Activated naive CD4-positive, alpha-beta T cell (primary cell): ENCODE measurements at regions not wholly inside any gene's neighbourhood (a gene's known extent, or its start where the extent isn't known, plus 50 kb on each side); places are given as distances from the start of the nearest gene placed in this dataset.

Source experiments
- DNase-seq, 4 experiments: peaks; one replicate each; lab custom pipeline; 2025; lab: John Stamatoyannopoulos, UW

DNA sequence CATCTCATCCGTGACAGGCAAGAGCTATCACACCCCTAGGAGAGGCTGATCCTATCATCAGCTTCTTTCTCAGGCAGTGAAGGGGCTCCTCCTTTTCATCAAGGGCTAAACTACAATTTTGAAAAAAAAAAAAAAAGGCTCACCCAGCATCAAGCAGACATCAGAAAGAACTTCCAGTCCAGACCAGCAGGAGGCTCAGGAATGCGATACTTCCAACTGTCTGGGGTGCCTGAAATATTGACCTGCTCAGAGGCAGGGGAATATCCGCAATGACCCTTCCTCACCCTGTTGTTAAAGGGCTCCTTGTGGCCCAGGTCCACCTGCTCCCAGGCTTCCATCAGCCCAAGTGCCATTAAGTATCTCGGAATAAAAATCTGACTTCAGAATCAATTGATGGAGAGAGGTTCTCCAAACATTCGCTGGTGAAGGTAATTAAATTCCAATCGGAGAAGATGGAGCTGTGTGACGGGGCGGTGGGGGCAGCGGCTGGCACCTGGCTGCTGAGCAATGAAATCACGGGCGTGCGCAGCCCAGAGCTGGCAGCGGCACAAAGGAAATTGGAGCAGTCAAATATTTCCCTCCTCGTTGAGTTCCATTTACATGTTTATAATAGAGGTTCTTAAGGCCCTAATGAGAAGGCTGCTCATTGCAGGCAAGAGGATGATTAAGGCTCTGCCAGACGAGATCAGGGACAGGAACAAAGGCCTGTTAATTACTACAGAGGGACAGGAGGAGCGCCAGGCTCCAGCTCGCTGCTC, 69.0 kb upstream of the THY1 start:
- no peak for DNase-seq

- DNase-seq = no peak
Observed at GRCh38 chr11:119490253-119491006, 67.5 kb upstream of the THY1 start.

GRCh38 chr11:119489087-119489486, 66.1 kb upstream of the THY1 start:
- DNase-seq = no peak

DNA sequence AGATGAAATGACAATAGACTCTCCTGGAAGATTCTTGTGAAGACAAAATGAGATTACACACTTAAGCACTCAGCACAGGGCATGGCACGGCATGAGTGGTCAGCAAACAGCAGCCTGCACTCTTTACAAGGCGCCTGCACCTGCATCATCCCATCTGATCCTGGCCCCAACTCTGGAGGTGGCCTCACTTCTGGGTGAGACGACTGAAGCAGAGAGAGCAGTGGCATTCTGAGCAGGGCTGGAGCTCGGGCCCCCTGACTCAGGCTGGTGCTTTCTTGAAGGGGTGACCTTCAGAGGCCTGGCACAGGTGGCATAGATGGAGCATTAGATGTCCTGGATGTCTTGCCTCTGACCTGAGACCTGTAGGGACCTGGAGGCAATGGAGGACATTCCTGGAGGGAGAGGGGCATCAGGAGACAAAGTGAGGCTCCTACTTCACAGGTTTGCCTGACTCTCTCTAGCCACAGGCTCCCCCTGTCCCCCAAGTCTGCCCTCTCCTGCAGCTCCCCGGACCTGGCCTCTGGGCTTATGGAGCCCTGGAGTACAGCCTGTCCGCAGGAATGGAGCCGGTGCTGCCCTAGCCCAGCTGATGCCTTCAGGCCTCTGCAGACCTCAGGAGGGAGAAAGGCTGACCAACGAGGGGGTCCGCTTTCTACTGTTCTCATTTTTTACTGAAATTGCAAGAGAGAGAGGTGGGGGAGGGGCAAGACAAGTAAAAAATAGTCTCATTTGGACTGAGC, 65.5 kb upstream of the THY1 start:
- no peak for DNase-seq

GRCh38 chr11:119486691-119487259, 63.8 kb upstream of the THY1 start:
- DNase-seq = no peak

DNA sequence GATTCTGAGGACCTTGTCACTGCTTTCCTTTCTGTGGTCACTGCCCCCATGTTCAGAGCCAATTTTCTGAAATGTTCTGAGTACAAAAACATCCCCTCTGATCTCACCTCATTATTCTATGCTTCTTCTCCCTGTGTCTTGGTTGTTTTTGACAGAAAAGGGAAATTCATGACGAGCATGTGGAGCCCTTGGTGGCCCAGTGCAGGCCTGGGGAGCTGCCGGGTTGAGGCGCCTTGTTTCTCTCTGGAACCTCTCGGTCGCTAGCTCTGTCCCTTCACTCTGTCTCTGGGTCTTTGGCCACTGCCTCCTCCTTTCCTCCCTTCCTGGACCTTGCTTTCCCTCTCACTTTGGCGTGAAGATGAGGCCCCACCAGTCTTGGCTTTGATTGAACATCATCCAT, 63.0 kb upstream of the THY1 start:
- no peak for DNase-seq

- no peak for DNase-seq
Observed at GRCh38 chr11:119484741-119485605, 62.0 kb upstream of the THY1 start.

GRCh38 chr11:119483881-119484371, 61.0 kb upstream of the THY1 start:
- DNase-seq = no peak

- DNase-seq = no peak
Observed at GRCh38 chr11:119483341-119483880, 60.4 kb upstream of the THY1 start.

DNA sequence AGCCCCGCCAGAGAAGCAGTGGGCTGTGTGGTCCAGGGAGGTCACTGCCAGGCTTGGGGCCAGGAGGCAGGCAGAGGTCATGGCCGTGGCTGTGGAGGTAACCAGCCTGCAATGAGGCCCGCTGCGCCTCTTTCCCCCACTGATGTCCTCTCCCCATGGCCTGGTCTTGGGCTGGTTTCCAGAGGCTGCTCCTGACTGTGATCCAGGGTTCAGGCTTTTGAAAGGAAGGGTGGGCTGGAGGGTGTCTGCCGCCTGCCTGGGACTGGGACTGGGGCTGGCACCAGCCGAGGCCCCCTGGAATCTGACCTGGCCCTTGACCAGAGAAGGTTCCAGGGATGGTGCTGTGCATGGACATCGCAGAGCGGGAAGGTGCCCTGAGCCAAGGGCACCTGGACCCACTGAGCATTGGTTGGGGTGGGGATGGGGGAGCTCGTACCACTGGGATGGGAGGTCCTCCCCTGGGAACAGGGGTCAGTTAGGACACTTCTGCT, 59.6 kb upstream of the THY1 start:
- no peak for DNase-seq

- no peak for DNase-seq
Observed at GRCh38 chr11:119481667-119482400, 58.9 kb upstream of the THY1 start.

GRCh38 chr11:119481021-119481666, 58.2 kb upstream of the THY1 start:
- DNase-seq = peak; percentile 39 to 63 (median 45)

DNA sequence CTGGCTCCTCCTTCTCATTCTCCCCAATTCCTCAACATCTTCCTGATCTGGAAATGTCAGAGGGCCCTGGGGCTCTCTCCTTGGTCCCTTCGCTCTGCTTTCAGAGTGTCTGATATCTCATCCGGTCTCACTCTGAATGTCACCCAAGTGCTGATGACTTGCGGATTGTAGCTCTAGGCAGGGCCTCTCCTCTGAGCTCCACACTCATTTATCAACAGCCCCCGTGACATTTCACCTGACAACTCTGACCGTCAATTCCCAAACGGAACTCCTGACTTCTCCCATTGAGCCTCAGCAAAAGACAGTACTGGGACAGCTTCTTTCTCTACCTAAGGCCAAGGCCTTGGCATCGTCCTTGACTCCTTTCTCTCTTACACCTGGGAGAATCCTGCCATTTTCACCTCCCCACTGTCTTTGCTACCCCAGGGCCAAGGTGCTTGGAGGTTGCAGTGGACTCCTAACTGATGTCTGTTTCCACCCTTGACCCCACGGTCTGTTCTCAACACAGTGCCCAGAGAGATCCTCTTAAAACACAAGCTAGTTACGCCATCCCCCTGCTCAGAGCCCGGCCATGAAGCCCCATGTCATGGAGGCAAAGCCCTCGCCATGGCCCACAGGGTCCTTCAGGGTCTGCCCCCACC, 57.5 kb upstream of the THY1 start:
- no peak for DNase-seq

DNA sequence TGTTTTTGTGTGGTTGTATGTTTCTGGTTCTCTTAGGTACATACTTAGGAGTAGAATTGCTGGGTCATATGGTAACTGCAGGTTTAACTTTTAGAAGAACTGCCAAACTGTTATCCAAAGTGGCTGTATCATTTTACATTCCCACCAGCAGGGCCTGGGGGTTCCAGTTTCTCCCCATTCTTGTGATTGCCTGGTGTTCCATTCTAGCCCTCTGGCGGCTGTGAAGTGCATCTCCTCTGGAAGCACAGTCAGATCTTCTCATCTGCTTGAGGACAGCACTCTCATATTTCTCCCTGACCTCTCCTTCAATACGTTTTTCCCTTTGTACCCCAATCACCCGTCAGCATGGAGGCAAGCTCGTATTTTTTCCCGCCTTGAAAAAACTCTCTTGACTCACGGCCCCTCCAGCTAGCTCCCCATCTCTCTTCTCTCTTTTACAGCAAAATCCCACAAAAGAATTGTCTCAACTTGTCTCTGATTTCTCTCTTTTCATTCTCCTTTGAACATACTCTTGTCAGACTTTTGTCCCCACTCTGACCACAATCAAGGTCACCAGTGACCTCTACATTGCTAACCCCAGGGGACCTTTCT, 56.8 kb upstream of the THY1 start:
- DNase-seq = no peak

GRCh38 chr11:119478711-119479285, 55.8 kb upstream of the THY1 start:
- no peak for DNase-seq

GRCh38 chr11:119476666-119477331, 53.8 kb upstream of the THY1 start:
- no peak for DNase-seq

DNA sequence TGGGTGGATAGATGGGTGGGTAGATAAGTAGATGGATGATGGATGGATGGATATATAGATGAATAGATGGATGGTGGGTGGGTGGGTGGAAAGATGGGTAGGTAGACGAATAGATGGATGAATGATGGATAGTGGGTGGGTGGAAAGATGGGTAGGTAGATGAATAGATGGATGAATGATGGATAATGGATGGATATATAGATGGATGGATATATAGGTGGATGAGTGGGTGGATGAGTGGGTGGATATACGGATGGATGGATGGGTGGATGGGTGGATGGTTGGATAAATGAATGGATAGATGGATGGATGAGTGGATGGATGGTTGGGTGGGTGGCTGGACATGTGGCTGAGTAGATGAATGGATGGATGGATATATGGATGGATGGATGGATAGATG, 53.1 kb upstream of the THY1 start:
- DNase-seq = no peak
